Pons (tissue), 1 donor: ENCODE measurements at regions not wholly inside any gene's neighbourhood (a gene's known extent, or its start where the extent isn't known, plus 50 kb on each side); places are given as distances from the start of the nearest gene placed in this dataset.

ENCODE experiments used
- DNase-seq: peaks from one replicate; pipeline ENCODE4 v3.0.0-alpha.2; 2016; ENCODE audit warnings: low spot score

GRCh38 chr15:46646490-46646889 lies 1011.7 kb downstream of the SQOR start:
- DNase-seq, result peak; percentile 15

- DNase-seq, result no peak
Measured at GRCh38 chr15:46647046-46647445, 1012.2 kb downstream of the SQOR start.

GRCh38 chr15:46652266-46652665 lies 1017.4 kb downstream of the SQOR start:
- no peak for DNase-seq

GRCh38 chr15:46654993-46655392 lies 1020.2 kb downstream of the SQOR start:
- no peak for DNase-seq

- no peak for DNase-seq
Measured at GRCh38 chr15:46660096-46660842, 1025.4 kb downstream of the SQOR start.

DNA sequence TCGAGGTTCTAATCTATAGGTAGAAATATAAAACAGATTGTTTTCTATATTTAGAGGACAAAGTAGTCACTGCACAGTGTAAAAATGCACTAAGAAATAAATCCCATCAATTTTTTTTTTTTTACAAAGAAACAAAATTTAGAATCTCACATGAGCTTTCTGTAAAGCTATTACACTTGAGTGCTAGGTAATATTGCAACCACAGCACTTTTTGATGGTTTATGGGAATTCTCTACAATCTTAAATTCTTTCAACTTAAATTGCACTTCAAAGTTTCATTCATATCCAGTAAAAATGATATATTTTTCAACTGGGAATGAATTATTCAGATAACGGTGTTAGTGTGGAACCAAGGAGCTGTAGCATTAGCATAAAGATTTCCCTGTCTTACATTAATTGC lies 1035.4 kb downstream of the SQOR start:
- DNase-seq, result no peak

- no peak for DNase-seq
Measured at GRCh38 chr15:46671336-46671735, 1036.5 kb downstream of the SQOR start.

DNA sequence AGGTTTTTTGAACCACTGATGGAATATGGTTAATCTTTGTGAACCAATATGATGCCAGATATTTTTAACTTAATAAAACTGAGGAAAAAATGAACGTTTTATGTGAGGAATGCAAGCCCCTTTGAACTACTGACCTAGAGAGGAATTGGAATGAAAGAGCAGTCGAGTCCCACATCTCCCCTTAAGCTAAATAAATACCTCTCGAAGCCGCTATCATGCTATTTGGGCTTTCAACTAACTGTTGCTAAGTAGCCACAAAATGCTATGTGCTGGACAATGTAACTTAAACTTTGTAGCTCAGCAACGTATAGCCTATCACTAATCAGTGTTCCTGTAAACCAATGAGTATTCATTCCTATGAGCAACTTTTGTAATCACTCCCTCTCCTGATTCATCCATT lies 1037.2 kb downstream of the SQOR start:
- DNase-seq, result no peak

GRCh38 chr15:46676233-46677206 lies 1040.8 kb upstream of the SEMA6D start:
- no peak for DNase-seq

DNA sequence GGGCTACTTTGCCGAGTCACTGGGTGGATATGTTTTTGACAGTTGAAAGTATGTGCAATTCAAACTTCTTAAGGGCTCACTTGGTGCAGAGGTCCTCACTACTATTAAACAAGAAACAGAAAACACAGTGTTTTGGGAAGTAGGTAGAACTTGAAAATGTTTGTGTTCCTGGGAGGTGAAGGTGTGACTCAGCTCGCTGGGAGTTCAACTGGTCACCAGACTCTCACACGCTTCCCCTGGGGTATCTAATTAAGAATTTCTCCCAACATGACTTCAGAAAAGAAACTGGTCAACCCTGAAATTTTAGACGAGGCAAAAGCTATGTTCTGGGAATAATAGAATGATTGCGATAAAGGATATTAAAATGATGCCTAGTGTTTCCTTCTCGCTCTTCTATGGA lies 1039.8 kb upstream of the SEMA6D start:
- DNase-seq, result no peak

DNA sequence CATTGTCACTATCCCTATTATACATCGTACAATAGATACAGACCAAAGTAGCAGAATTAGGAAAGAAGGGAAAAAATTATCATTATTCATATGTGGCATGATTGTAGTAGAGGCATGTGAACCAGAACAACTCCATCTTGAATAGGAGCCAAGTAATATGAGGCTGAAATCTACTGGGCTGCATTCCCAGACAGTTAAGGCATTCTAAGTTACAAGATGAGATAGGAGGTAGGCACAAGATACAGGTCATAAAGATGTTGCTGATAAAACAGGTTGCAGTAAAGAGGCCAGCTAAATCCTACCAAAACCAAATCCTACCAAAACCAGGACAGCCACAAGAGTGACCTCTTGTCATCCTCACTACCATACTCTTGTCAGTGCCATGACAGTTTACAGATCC lies 1035.4 kb upstream of the SEMA6D start:
- no peak for DNase-seq

GRCh38 chr15:46682969-46683791 lies 1034.1 kb upstream of the SEMA6D start:
- DNase-seq, result no peak

DNA sequence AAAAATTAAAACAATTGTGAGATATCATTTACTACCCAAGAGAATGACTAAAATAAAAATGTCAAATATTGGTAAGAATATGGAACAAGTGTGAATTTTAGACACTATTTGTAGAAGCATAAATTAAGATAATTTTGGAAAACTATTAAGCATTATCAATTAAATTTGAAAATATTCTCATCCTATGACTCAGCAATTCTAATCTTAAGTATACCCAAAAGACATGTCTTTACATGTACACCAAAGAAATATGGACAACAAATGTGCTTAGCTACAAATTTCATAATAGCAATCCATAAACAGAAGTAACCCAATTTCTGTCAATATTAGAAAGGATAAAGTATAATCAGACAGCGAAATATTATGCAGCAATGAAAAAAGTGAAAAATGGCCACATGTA lies 1032.2 kb upstream of the SEMA6D start:
- no peak for DNase-seq

DNA sequence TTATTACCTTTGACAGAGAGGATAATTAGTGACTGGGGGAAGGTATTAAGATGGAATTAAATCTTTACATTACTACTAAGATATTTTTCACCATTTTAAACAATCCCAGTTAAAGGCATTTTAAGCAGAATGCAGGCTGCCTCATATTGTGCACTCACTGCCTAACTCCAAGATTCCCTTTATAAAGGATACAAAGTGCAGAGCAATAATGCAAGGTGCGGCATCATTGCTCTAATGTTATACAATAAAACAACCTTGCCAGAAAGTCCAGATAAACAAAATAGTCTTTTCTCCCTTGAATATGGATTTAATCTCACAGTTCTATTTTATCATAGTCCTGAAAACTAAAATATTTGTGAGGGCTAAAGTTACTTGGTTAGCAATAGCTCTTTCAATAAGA lies 1031.6 kb upstream of the SEMA6D start:
- DNase-seq, result no peak

GRCh38 chr15:46696281-46696680 lies 1021.0 kb upstream of the SEMA6D start:
- DNase-seq, result no peak

DNA sequence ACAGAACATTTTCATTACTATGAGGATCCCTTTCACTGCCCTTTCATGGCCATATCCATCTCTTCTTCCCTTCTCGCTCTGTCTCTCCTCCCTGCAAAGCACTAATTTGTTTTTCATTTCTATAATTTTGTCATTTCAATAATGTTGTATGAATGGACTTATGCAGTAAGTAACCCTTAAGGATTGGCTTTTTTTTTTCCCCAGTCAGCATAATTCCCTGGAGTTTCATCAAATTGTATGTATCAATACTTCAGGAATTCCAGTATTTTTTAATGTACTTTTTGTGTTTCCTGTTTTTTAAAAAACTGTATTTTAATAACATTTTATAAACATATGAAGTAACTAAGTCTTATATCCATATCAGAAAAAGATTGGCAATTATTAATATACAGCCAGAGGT lies 1016.0 kb upstream of the SEMA6D start:
- DNase-seq, result no peak

GRCh38 chr15:46701896-46702295 lies 1015.4 kb upstream of the SEMA6D start:
- no peak for DNase-seq

GRCh38 chr15:46703020-46703861 lies 1014.1 kb upstream of the SEMA6D start:
- DNase-seq, result no peak

DNA sequence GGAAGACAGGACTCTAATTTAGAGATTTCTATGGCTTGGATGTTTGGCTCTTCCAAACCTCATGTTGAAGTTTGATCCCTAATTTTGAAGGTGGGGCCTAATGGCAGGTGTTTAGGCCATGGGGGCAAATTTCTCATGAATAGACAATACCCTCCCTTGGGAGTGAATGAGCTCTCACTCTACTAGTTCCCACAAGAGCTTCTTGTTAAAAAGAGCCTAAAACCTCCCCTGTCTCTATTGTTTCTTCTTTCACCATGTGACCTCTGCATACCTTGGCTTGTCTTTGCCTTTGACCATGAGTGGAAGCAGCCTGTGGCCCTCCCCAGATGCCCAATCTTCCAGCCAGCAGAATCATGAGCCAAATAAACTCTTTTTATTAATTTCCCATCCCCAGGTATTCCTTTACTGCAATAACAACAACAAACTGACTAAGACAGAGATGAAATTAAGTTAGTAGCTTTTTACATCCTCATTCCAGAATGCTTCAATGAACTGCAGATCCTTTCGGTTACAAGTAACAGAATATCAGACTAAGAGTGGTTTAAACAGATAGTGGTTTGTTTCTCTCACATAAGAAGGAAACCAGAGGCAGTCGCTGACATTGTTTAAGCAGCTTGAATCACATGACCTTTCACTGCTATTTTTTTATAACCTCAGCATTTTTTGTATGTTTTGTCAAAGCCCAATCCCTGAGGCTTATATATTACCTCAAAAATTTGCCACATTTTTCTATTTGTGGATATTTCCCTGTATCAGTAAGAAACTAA lies 1013.3 kb upstream of the SEMA6D start:
- DNase-seq, result no peak

DNA sequence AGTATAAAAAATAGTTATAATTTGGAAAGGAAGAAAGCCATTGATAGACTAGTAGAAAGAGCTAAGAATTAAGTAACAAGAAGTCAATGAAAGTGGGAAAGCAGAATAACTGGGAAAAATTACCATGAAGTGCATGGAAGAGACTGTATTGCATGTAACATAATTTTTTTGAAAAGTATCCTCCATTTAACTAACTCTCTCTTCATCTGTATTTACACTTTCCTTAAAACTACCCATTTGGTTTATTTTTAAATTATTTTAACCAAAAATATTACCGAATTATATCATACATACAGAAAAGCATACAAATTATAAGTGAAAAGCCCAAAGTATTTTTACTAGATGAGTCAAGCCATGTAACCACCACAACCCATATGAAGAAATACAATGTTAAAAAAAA lies 1009.9 kb upstream of the SEMA6D start:
- no peak for DNase-seq

DNA sequence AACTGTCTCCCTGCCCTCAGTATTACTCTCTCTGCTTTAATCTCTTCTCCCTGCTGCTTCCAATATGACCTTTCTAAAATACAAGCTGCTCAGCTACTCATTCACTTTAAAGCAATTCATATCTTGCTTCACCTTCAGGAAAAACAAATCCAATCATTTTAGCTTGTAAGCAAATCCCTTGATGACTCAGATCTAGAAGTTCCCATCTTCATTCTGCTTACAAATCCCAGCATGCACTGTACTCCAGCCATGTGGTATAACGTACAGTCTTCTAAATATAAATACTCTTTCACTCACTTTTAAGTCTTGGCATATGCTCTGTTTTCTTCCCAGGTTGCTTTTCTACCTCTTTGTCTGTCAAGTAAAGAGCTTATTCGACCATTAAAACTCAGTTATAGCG lies 1009.1 kb upstream of the SEMA6D start:
- DNase-seq, result no peak
